ENCODE measurements at regions not wholly inside any gene's neighbourhood (a gene's known extent, or its start where the extent isn't known, plus 50 kb on each side); places are given as distances from the start of the nearest gene placed in this dataset.

GRCh38 chr6:74946961-74947360 lies 258.9 kb downstream of the COL12A1 start:
- no peak overlapping the region for H2AK5ac ChIP-seq (ENCODE audit: low read length)
- H3K18ac ChIP-seq (ENCODE audit: low read length), result no peak overlapping the region
- H2BK120ac ChIP-seq (ENCODE audit: low read depth, low read length), result no peak overlapping the region
- H3K4me1 ChIP-seq (ENCODE audit: control insufficient read depth, low read depth, low read length), result no peaks in the 10 kb centered on the region
- H3K4ac ChIP-seq (ENCODE audit: low read depth, low read length), result no peak overlapping the region
- H3K23ac ChIP-seq (ENCODE audit: low read length), result no peak overlapping the region
- H3K4me2 ChIP-seq (ENCODE audit: low read length), result no peak overlapping the region
- H3K36me3 ChIP-seq (ENCODE audit: control insufficient read depth, insufficient read depth, low read length), result no peaks in the 10 kb centered on the region
- no CpG with 5 or more reads among the region's 2 CpGs for WGBS (ENCODE audit: extremely low coverage, insufficient coverage, low lambda C conversion rate)
- H3K9ac ChIP-seq (ENCODE audit: low read length), result no peak overlapping the region
- H2BK5ac ChIP-seq (ENCODE audit: low read length), result no peak overlapping the region
- H3K56ac ChIP-seq (ENCODE audit: low read length), result no peak overlapping the region
- H3K79me2 ChIP-seq (ENCODE audit: control insufficient read depth, insufficient read depth, low read length), result no peaks in the 10 kb centered on the region
- no peak for DNase-seq
- no peak overlapping the region for H2BK15ac ChIP-seq (replicated peaks; ENCODE audit: low read depth)
- H4K5ac ChIP-seq (ENCODE audit: low read length), result no peak overlapping the region
- H3K27me3 ChIP-seq (ENCODE audit: insufficient read depth, low read length, poor library complexity), result no peaks in the 10 kb centered on the region
- H4K8ac ChIP-seq (ENCODE audit: low read depth, low read length), result no peak overlapping the region
- no peak overlapping the region for H3K4me3 ChIP-seq (ENCODE audit: low read length)
- H3K79me1 ChIP-seq (ENCODE audit: low read length), result no peaks in the 10 kb centered on the region
- H3K27ac ChIP-seq (ENCODE audit: low read depth, low read length), result no peak overlapping the region

DNA sequence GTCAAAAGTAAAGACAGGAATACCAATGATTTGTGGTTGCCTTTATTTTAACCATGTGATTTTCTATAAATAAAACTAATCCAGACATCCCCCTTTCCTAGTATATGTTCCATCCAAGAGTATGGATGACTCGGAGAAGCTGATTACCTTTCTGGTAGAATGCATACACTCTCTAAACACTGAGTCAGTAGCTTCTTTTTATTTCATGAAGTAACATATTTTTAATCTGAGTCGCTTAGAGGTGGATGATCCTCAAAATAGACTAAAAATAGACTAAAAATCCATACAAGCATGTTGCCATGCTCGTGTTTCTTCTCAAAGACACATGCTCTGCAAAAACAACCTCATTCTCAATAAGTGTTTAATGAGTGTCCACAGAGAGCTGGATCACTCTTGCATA lies 263.7 kb downstream of the COL12A1 start:
- Histone ChIP-seq H3K79me2 (ENCODE audit: control insufficient read depth, insufficient read depth, low read length) (no peaks in the 10 kb centered on the region), H4K8ac (ENCODE audit: low read depth, low read length) (no peak overlapping the region), H3K4me3 (ENCODE audit: low read length) (no peak overlapping the region), H2BK15ac (replicated peaks; ENCODE audit: low read depth) (no peak overlapping the region), H3K79me1 (ENCODE audit: low read length) (no peaks in the 10 kb centered on the region), H3K56ac (ENCODE audit: low read length) (no peak overlapping the region), H3K4me1 (ENCODE audit: control insufficient read depth, low read depth, low read length) (no peaks in the 10 kb centered on the region), H3K4me2 (ENCODE audit: low read length) (no peak overlapping the region), H3K27me3 (ENCODE audit: insufficient read depth, low read length, poor library complexity) (no peaks in the 10 kb centered on the region), H2BK120ac (ENCODE audit: low read depth, low read length) (no peak overlapping the region), H3K27ac (ENCODE audit: low read depth, low read length) (no peak overlapping the region), H3K4ac (ENCODE audit: low read depth, low read length) (no peak overlapping the region), H3K9ac (ENCODE audit: low read length) (no peak overlapping the region), H3K18ac (ENCODE audit: low read length) (no peak overlapping the region), H2AK5ac (ENCODE audit: low read length) (no peak overlapping the region), H3K36me3 (ENCODE audit: control insufficient read depth, insufficient read depth, low read length) (no peaks in the 10 kb centered on the region), H4K5ac (ENCODE audit: low read length) (no peak overlapping the region), H3K23ac (ENCODE audit: low read length) (no peak overlapping the region), H2BK5ac (ENCODE audit: low read length) (no peak overlapping the region)
- no CpG with 5 or more reads among the region's 3 CpGs for WGBS (ENCODE audit: extremely low coverage, insufficient coverage, low lambda C conversion rate)
- no peak for DNase-seq

- Histone ChIP-seq H4K8ac (ENCODE audit: low read depth, low read length) (no peak overlapping the region), H3K4me3 (ENCODE audit: low read length) (no peak overlapping the region), H3K79me1 (ENCODE audit: low read length) (no peaks in the 10 kb centered on the region), H2BK15ac (replicated peaks; ENCODE audit: low read depth) (no peak overlapping the region), H3K4me2 (ENCODE audit: low read length) (no peak overlapping the region), H3K9ac (ENCODE audit: low read length) (no peak overlapping the region), H3K18ac (ENCODE audit: low read length) (no peak overlapping the region), H3K36me3 (ENCODE audit: control insufficient read depth, insufficient read depth, low read length) (no peaks in the 10 kb centered on the region), H4K5ac (ENCODE audit: low read length) (no peak overlapping the region), H2AK5ac (ENCODE audit: low read length) (no peak overlapping the region), H3K27ac (ENCODE audit: low read depth, low read length) (no peak overlapping the region), H2BK120ac (ENCODE audit: low read depth, low read length) (no peak overlapping the region), H3K56ac (ENCODE audit: low read length) (no peak overlapping the region), H3K23ac (ENCODE audit: low read length) (no peak overlapping the region), H2BK5ac (ENCODE audit: low read length) (no peak overlapping the region), H3K4ac (ENCODE audit: low read depth, low read length) (no peak overlapping the region), H3K4me1 (ENCODE audit: control insufficient read depth, low read depth, low read length) (no peaks in the 10 kb centered on the region), H3K27me3 (ENCODE audit: insufficient read depth, low read length, poor library complexity) (no peaks in the 10 kb centered on the region), H3K79me2 (ENCODE audit: control insufficient read depth, insufficient read depth, low read length) (no peaks in the 10 kb centered on the region)
- WGBS (ENCODE audit: extremely low coverage, insufficient coverage, low lambda C conversion rate), result no CpG with 5 or more reads among the region's 1 CpG
- DNase-seq, result no peak
Observed at GRCh38 chr6:74941424-74941823, 264.4 kb downstream of the COL12A1 start.

DNA sequence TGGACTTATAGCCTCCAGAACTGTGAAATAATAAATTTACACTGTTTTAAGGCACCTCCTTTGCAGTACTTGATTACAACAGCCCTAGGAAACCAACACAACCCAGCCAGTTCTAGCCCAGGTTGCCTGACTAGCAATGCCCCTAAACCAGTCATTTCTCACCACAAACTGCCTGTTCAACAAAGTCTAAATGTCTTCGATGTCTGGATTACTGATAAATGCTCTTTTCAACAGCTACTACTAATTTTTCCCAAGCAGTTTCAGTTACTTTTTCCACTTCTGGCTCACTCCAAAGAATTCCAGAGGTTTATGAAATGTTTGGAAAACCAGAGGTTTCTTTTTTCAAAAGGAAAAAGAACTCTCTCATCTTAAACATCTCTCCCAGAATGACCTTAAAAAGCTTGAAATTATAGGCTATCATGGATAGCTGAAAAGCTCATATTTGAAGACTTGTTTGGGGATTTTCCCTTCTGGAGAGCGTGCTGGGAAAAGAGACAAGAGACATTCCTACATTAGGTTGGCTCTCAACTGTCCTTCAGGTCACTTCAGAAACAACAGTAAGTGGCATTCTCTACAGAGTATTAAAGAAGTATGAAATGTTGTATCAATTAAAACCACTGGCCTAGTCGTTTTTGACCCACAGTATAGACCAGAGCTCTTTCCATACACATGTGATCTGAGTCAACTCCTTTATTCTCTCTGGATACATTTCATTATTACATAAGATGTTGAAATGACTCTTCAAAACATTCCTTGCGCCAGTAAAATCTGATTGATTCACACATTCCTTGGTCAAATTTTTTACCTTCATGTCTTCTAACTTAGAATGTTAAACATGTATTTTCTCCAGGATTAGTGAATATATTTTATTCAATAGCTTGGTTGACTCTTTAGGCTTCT lies 265.9 kb downstream of the COL12A1 start:
- WGBS (ENCODE audit: extremely low coverage, insufficient coverage, low lambda C conversion rate), result no CpG with 5 or more reads among the region's 4 CpGs
- Histone ChIP-seq H2BK5ac (ENCODE audit: low read length) (no peak overlapping the region), H3K18ac (ENCODE audit: low read length) (no peak overlapping the region), H3K27ac (ENCODE audit: low read depth, low read length) (no peak overlapping the region), H2BK120ac (ENCODE audit: low read depth, low read length) (no peak overlapping the region), H3K79me1 (ENCODE audit: low read length) (no peaks in the 10 kb centered on the region), H4K8ac (ENCODE audit: low read depth, low read length) (no peak overlapping the region), H3K79me2 (ENCODE audit: control insufficient read depth, insufficient read depth, low read length) (no peaks in the 10 kb centered on the region), H3K36me3 (ENCODE audit: control insufficient read depth, insufficient read depth, low read length) (no peaks in the 10 kb centered on the region), H3K4me2 (ENCODE audit: low read length) (no peak overlapping the region), H3K4me1 (ENCODE audit: control insufficient read depth, low read depth, low read length) (no peaks in the 10 kb centered on the region), H3K56ac (ENCODE audit: low read length) (no peak overlapping the region), H3K4ac (ENCODE audit: low read depth, low read length) (no peak overlapping the region), H4K5ac (ENCODE audit: low read length) (no peak overlapping the region), H3K27me3 (ENCODE audit: insufficient read depth, low read length, poor library complexity) (no peaks in the 10 kb centered on the region), H2AK5ac (ENCODE audit: low read length) (no peak overlapping the region), H3K9ac (ENCODE audit: low read length) (no peak overlapping the region), H3K23ac (ENCODE audit: low read length) (no peak overlapping the region), H3K4me3 (ENCODE audit: low read length) (no peak overlapping the region), H2BK15ac (replicated peaks; ENCODE audit: low read depth) (no peak overlapping the region)
- DNase-seq, result no peak

DNA sequence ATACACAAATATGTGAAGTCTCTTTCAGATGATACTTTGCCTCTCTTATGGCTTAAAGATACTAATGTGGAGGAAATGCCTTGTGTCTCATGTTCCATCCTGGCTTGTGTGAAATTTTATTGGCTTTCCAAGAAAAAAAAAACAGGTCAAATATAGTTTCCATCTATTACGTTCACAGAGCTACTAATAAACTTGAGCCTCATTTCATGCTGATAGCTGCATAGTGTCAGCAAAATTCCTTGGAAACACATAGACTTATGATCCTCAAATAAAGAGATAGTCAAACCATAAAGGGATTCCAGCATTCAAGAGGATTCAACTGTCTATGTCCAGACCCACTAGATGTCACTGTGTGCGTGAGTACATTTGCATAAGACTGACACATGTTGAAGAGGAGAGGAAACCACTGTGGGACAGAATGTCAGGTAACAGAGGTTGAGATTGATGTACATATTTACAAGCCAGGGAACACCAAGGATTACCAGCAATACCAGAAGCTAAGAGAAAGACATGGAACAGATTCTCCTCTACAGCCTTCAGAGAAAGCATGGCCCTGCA lies 266.6 kb downstream of the COL12A1 start:
- Histone ChIP-seq H3K23ac (ENCODE audit: low read length) (no peak overlapping the region), H2AK5ac (ENCODE audit: low read length) (no peak overlapping the region), H2BK5ac (ENCODE audit: low read length) (no peak overlapping the region), H3K79me1 (ENCODE audit: low read length) (no peaks in the 10 kb centered on the region), H4K5ac (ENCODE audit: low read length) (no peak overlapping the region), H2BK120ac (ENCODE audit: low read depth, low read length) (no peak overlapping the region), H3K18ac (ENCODE audit: low read length) (no peak overlapping the region), H3K56ac (ENCODE audit: low read length) (no peak overlapping the region), H4K8ac (ENCODE audit: low read depth, low read length) (no peak overlapping the region), H3K36me3 (ENCODE audit: control insufficient read depth, insufficient read depth, low read length) (no peaks in the 10 kb centered on the region), H3K4me3 (ENCODE audit: low read length) (no peak overlapping the region), H3K4me2 (ENCODE audit: low read length) (no peak overlapping the region), H3K4ac (ENCODE audit: low read depth, low read length) (no peak overlapping the region), H3K27ac (ENCODE audit: low read depth, low read length) (no peak overlapping the region), H3K79me2 (ENCODE audit: control insufficient read depth, insufficient read depth, low read length) (no peaks in the 10 kb centered on the region), H3K27me3 (ENCODE audit: insufficient read depth, low read length, poor library complexity) (no peaks in the 10 kb centered on the region), H2BK15ac (replicated peaks; ENCODE audit: low read depth) (no peak overlapping the region), H3K4me1 (ENCODE audit: control insufficient read depth, low read depth, low read length) (no peaks in the 10 kb centered on the region), H3K9ac (ENCODE audit: low read length) (no peak overlapping the region)
- WGBS (ENCODE audit: extremely low coverage, insufficient coverage, low lambda C conversion rate), result no CpG with 5 or more reads among the region's 2 CpGs
- no peak for DNase-seq

DNA sequence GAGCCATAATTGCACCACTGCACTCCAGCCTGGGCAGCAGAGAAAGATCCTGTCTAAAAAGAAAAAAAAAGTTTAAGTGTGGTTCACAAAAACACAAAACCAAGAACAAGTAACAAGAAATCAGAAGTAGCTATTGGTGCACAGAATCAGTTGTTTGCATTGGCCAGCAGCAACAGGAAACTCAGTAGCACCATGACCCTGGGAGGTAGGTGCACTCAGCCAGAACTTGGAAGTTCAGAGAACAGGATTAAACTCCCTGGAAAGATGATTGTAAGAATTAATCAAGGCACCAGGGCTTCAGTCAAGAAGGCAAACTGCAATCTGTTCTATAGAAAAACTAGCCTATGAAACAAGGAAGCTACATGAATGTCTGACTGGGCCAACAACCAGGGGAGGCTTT lies 267.9 kb downstream of the COL12A1 start:
- Histone ChIP-seq H2AK5ac (ENCODE audit: low read length) (no peak overlapping the region), H2BK5ac (ENCODE audit: low read length) (no peak overlapping the region), H3K9ac (ENCODE audit: low read length) (no peak overlapping the region), H4K5ac (ENCODE audit: low read length) (no peak overlapping the region), H4K8ac (ENCODE audit: low read depth, low read length) (no peak overlapping the region), H3K79me1 (ENCODE audit: low read length) (no peaks in the 10 kb centered on the region), H3K18ac (ENCODE audit: low read length) (no peak overlapping the region), H3K79me2 (ENCODE audit: control insufficient read depth, insufficient read depth, low read length) (no peaks in the 10 kb centered on the region), H2BK15ac (replicated peaks; ENCODE audit: low read depth) (no peak overlapping the region), H3K4me1 (ENCODE audit: control insufficient read depth, low read depth, low read length) (no peaks in the 10 kb centered on the region), H3K27ac (ENCODE audit: low read depth, low read length) (no peak overlapping the region), H3K23ac (ENCODE audit: low read length) (no peak overlapping the region), H3K36me3 (ENCODE audit: control insufficient read depth, insufficient read depth, low read length) (no peaks in the 10 kb centered on the region), H3K4me3 (ENCODE audit: low read length) (no peak overlapping the region), H2BK120ac (ENCODE audit: low read depth, low read length) (no peak overlapping the region), H3K4ac (ENCODE audit: low read depth, low read length) (no peak overlapping the region), H3K27me3 (ENCODE audit: insufficient read depth, low read length, poor library complexity) (no peaks in the 10 kb centered on the region), H3K4me2 (ENCODE audit: low read length) (no peak overlapping the region), H3K56ac (ENCODE audit: low read length) (no peak overlapping the region)
- no peak for DNase-seq
